SK-N-SH (cell line): ENCODE measurements at regions not wholly inside any gene's neighbourhood (a gene's known extent, or its start where the extent isn't known, plus 50 kb on each side); places are given as distances from the start of the nearest gene placed in this dataset.

ENCODE experiments used
- EP300 ChIP-seq, 2 experiments: IDR thresholded peaks; 2 replicates each; pipeline versions ENCODE4 v1.4.0 to v1.6.1; 2012; ENCODE audit warnings: borderline replicate concordance in 1 of 2, low read depth in 1 of 2, low read length in 1 of 2
- EZH2phosphoT487 ChIP-seq: fragments of 200-600 bp; sonication (generic); IDR thresholded peaks from 2 replicates; pipeline ENCODE4 v1.6.1; 2017; ENCODE audit warnings: low read depth, mixed run types, mild to moderate bottlenecking, antibody characterized with exemption, moderate library complexity, borderline replicate concordance
- GABPA ChIP-seq: IDR thresholded peaks from 2 replicates; pipeline ENCODE4 v1.4.0; 2012; ENCODE audit warnings: low read depth, mild to moderate bottlenecking
- JUND ChIP-seq: IDR thresholded peaks from 2 replicates; pipeline ENCODE4 v1.4.0; 2012
- POLR2AphosphoS5 ChIP-seq: IDR thresholded peaks from 2 replicates; pipeline ENCODE4 v1.6.1; 2012; ENCODE audit warnings: low read depth, low read length
- RAD21 ChIP-seq: IDR thresholded peaks from 2 replicates; pipeline ENCODE4 v1.6.1; 2012; ENCODE audit warnings: mild to moderate bottlenecking, low read length
- RCOR1 ChIP-seq: fragments of 150-350 bp; IDR thresholded peaks from 2 replicates; pipeline ENCODE4 v1.6.1; 2017; ENCODE audit warnings: antibody characterized with exemption, low read length
- RFX5 ChIP-seq: IDR thresholded peaks from 2 replicates; pipeline ENCODE4 v1.6.1; 2012; ENCODE audit warnings: mild to moderate bottlenecking, improper control_type of control experiment, low read length
- TAF1 ChIP-seq: IDR thresholded peaks from 2 replicates; pipeline ENCODE4 v1.6.1; 2012; ENCODE audit warnings: low read depth, mild to moderate bottlenecking, low read length, moderate library complexity, borderline replicate concordance
- TCF12 ChIP-seq: IDR thresholded peaks from 2 replicates; pipeline ENCODE4 v1.4.0; 2012
- TF ChIP-seq, protein P1 (sequence below): fragments of 200-600 bp; sonication (generic); IDR thresholded peaks from 2 replicates; pipeline ENCODE4 v1.6.1; 2017; ENCODE audit warnings: antibody characterized with exemption, mild to moderate bottlenecking, moderate library complexity
- TF ChIP-seq, protein P2 (sequence below): fragments of 150-350 bp; IDR thresholded peaks from 2 replicates; pipeline ENCODE4 v1.6.1; 2017; ENCODE audit warnings: antibody characterized with exemption, low read length, low read depth, borderline replicate concordance
- TF ChIP-seq, protein P3 (sequence below): IDR thresholded peaks from 2 replicates; pipeline ENCODE4 v1.4.0; 2012; ENCODE audit warnings: low read depth
- TF ChIP-seq, protein P4 (sequence below): IDR thresholded peaks from 2 replicates; pipeline ENCODE4; 2012

DNA sequence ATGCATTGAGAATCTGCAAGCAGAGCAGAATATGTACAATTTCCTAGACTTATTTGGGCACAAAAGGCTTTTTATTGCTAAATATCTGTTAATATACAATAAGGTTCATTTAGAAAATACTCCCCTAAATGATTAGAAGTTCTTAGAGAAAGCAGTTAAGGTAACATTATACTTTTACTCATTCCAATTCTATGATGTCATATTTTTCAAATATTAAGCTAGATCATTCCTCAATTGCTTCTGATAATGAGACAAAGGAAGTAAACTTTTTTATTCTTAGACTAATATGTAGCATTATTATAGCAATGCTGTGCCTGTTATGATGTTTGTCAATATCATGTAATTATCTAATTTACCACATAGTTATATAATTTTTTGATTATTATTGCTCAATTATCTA lies 447.0 kb downstream of the SLC16A7 start:
- no peak for TF ChIP-seq GABPA
- TF ChIP-seq, protein P1, sequence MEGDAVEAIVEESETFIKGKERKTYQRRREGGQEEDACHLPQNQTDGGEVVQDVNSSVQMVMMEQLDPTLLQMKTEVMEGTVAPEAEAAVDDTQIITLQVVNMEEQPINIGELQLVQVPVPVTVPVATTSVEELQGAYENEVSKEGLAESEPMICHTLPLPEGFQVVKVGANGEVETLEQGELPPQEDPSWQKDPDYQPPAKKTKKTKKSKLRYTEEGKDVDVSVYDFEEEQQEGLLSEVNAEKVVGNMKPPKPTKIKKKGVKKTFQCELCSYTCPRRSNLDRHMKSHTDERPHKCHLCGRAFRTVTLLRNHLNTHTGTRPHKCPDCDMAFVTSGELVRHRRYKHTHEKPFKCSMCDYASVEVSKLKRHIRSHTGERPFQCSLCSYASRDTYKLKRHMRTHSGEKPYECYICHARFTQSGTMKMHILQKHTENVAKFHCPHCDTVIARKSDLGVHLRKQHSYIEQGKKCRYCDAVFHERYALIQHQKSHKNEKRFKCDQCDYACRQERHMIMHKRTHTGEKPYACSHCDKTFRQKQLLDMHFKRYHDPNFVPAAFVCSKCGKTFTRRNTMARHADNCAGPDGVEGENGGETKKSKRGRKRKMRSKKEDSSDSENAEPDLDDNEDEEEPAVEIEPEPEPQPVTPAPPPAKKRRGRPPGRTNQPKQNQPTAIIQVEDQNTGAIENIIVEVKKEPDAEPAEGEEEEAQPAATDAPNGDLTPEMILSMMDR, result no peak
- TF ChIP-seq, protein P2, sequence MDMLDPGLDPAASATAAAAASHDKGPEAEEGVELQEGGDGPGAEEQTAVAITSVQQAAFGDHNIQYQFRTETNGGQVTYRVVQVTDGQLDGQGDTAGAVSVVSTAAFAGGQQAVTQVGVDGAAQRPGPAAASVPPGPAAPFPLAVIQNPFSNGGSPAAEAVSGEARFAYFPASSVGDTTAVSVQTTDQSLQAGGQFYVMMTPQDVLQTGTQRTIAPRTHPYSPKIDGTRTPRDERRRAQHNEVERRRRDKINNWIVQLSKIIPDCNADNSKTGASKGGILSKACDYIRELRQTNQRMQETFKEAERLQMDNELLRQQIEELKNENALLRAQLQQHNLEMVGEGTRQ, result no peak
- no peak for TF ChIP-seq POLR2AphosphoS5
- TF ChIP-seq, protein P3, sequence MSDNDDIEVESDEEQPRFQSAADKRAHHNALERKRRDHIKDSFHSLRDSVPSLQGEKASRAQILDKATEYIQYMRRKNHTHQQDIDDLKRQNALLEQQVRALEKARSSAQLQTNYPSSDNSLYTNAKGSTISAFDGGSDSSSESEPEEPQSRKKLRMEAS, result no peak
- TF ChIP-seq RAD21, result no peak
- TF ChIP-seq EP300 (IDR thresholded peaks at IDR 0.05; ENCODE audit: borderline replicate concordance in 1 of 2, low read depth in 1 of 2, low read length in 1 of 2), result no peak
- no peak for TF ChIP-seq TCF12
- no peak for TF ChIP-seq EZH2phosphoT487
- TF ChIP-seq TAF1, result no peak
- TF ChIP-seq JUND, result no peak
- TF ChIP-seq, protein P4, sequence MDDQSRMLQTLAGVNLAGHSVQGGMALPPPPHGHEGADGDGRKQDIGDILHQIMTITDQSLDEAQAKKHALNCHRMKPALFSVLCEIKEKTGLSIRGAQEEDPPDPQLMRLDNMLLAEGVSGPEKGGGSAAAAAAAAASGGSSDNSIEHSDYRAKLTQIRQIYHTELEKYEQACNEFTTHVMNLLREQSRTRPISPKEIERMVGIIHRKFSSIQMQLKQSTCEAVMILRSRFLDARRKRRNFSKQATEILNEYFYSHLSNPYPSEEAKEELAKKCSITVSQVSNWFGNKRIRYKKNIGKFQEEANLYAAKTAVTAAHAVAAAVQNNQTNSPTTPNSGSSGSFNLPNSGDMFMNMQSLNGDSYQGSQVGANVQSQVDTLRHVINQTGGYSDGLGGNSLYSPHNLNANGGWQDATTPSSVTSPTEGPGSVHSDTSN, result no peak
- TF ChIP-seq RCOR1, result no peak
- no peak for TF ChIP-seq RFX5
